ENCODE measurements at regions not wholly inside any gene's neighbourhood (a gene's known extent, or its start where the extent isn't known, plus 50 kb on each side); places are given as distances from the start of the nearest gene placed in this dataset.

DNA sequence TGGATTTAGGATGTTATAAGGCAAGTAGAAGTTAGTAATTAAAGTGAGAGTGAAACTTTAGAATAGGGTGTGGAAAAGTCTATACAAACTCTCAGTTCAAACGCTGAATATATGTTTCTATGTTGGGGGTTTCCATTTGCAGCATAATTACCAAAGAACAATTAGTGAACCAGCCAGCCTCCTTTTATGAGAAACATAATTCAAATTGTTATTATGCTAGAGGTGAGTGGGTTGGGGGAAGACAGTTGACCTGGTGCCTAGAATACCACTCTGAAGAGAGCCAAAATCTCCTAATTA is 435.8 kb downstream of the MDFIC start:
- TF ChIP-seq, protein P1, sequence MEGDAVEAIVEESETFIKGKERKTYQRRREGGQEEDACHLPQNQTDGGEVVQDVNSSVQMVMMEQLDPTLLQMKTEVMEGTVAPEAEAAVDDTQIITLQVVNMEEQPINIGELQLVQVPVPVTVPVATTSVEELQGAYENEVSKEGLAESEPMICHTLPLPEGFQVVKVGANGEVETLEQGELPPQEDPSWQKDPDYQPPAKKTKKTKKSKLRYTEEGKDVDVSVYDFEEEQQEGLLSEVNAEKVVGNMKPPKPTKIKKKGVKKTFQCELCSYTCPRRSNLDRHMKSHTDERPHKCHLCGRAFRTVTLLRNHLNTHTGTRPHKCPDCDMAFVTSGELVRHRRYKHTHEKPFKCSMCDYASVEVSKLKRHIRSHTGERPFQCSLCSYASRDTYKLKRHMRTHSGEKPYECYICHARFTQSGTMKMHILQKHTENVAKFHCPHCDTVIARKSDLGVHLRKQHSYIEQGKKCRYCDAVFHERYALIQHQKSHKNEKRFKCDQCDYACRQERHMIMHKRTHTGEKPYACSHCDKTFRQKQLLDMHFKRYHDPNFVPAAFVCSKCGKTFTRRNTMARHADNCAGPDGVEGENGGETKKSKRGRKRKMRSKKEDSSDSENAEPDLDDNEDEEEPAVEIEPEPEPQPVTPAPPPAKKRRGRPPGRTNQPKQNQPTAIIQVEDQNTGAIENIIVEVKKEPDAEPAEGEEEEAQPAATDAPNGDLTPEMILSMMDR (IDR thresholded peaks at IDR 0.05; ENCODE audit: control extremely low read depth in 1 of 3, insufficient read depth in 1 of 3, low read depth in 1 of 3, low read length in 3 of 3), result no peak
- TF ChIP-seq BCL11A (IDR thresholded peaks at IDR 0.05; ENCODE audit: low read depth in 2 of 2, low read length in 2 of 2) (no peak), POLR2A (IDR thresholded peaks at IDR 0.05; ENCODE audit: control extremely low read depth in 1 of 2, low read depth in 2 of 2, low read length in 2 of 2) (no peak), POLR2AphosphoS5 (IDR thresholded peaks at IDR 0.05; ENCODE audit: low read depth, low read length) (no peak), KDM4A (IDR thresholded peaks at IDR 0.05; ENCODE audit: low read depth, low read length, severe bottlenecking) (no peak), TAF1 (IDR thresholded peaks at IDR 0.05; ENCODE audit: low read depth, low read length) (no peak)
